Esophagus muscularis mucosa (tissue), 4 donors: ENCODE measurements at regions not wholly inside any gene's neighbourhood (a gene's known extent, or its start where the extent isn't known, plus 50 kb on each side); places are given as distances from the start of the nearest gene placed in this dataset.

Experiments
- CTCF ChIP-seq, 3 experiments: fragments of 200-600 bp in 2 of 3; fragments of 450-650 bp in 1 of 3; sonication (generic) in 2 of 3; IDR thresholded peaks; one replicate each; pipeline ENCODE4 v1.5.1; 2017 to 2019; ENCODE audit warnings: antibody characterized with exemption in 3 of 3, mild to moderate bottlenecking in 2 of 3, moderate library complexity in 1 of 3
- EP300 ChIP-seq: sonication (generic); formaldehyde crosslinking; IDR thresholded peaks from one replicate; pipeline ENCODE4 v1.6.1; 2017; ENCODE audit warnings: antibody characterized with exemption
- POLR2A ChIP-seq: fragments of 450-650 bp; IDR thresholded peaks from one replicate; pipeline ENCODE4 v1.6.1; 2017; ENCODE audit warnings: antibody characterized with exemption, moderate library complexity, mild to moderate bottlenecking, low read depth
- POLR2AphosphoS5 ChIP-seq, 2 donors: sonication (generic); formaldehyde crosslinking; IDR thresholded peaks; one replicate each; pipeline ENCODE4 v1.6.1; 2017; ENCODE audit warnings: antibody characterized with exemption in 2 of 2

DNA sequence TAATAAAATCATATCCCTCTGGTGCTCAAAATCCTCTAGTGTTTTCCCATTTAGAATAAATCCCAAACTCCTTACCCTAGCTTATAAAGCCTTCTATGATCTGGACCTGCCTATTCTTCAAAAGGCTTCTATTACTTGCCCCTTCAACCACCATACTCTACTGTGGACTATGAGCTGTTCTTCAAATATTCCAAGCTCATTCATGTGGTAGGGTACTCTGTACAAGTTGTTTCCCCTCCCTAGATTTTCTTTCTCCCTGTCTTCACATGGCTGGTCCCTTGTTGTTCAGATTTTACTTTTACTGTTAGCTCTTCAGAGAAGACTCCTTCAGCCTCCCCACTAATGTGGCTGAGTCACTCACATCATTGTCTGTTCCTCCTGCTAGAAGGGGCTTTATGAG is 193.2 kb downstream of the OGFRL1 start:
- TF ChIP-seq CTCF (IDR thresholded peaks at IDR 0.05) (no peak), POLR2AphosphoS5 (IDR thresholded peaks at IDR 0.05) (no peak), POLR2A (no peak), EP300 (no peak)
